WTC11 (cell line): ENCODE measurements at regions not wholly inside any gene's neighbourhood (a gene's known extent, or its start where the extent isn't known, plus 50 kb on each side); places are given as distances from the start of the nearest gene placed in this dataset.

Experiments used
- ATAC-seq: fragments of 200-7000 bp; cut with Tn5 transposase; 2 replicates; pipeline ENCODE4 v1.10.0; 2021; ENCODE audit warnings: mild to moderate bottlenecking, moderate library complexity
- CTCF ChIA-PET: fragments of 300-600 bp; sonication (Branson Sonifier 250); formaldehyde crosslinking; loops from one replicate; lab custom pipeline; 2021; ENCODE audit warnings: antibody characterized with exemption; lab: Charles Lee
- POLR2A ChIA-PET: fragments of 350-600 bp; sonication (Branson Sonifier 250); formaldehyde crosslinking; loops from one replicate; lab custom pipeline; 2021; ENCODE audit warnings: antibody characterized with exemption; lab: Charles Lee
- DNase-seq: peaks from one replicate; pipeline ENCODE4 v3.0.0; 2021; ENCODE audit warnings: low spot score
- H3K27ac Mint-ChIP-seq: 2 replicates; pipeline ENCODE4 v1.8.0; 2021; ENCODE audit warnings: mixed read lengths
- H3K27me3 Mint-ChIP-seq: 2 replicates; pipeline ENCODE4 v1.8.0; 2021; ENCODE audit warnings: low read depth, mild to moderate bottlenecking, moderate library complexity, mixed read lengths
- H3K36me3 Mint-ChIP-seq: 2 replicates; pipeline ENCODE4 v1.8.0; 2021; ENCODE audit warnings: mixed read lengths
- H3K4me1 Mint-ChIP-seq: 2 replicates; pipeline ENCODE4 v1.8.0; 2022; ENCODE audit warnings: mixed read lengths
- H3K4me3 Mint-ChIP-seq: 2 replicates; pipeline ENCODE4 v1.8.0; 2021; ENCODE audit warnings: mild to moderate bottlenecking, moderate library complexity, mixed read lengths
- H3K9me3 Mint-ChIP-seq: 2 replicates; pipeline ENCODE4 v1.8.0; 2021; ENCODE audit warnings: mixed read lengths
- FOXJ3 ChIP-seq: sonication (generic); formaldehyde crosslinking; IDR thresholded peaks from 2 replicates; pipeline ENCODE4 v1.9.0; 2021; ENCODE audit warnings: missing genetic modification reagents, mild to moderate bottlenecking, borderline replicate concordance
- GTF2I ChIP-seq: fragments of 250-450 bp; sonication (Bioruptor Pico); conservative IDR thresholded peaks from 2 replicates; pipeline ENCODE4 v1.4.0; 2021; ENCODE audit warnings: mild to moderate bottlenecking
- IRF2 ChIP-seq: sonication (generic); formaldehyde crosslinking; IDR thresholded peaks from 2 replicates; pipeline ENCODE4 v1.8.0; 2022; ENCODE audit warnings: low read depth, missing genetic modification reagents, borderline replicate concordance
- NR3C1 ChIP-seq: sonication (generic); formaldehyde crosslinking; conservative IDR thresholded peaks from 2 replicates; pipeline ENCODE4 v1.8.1; 2023; ENCODE audit warnings: low read depth, mild to moderate bottlenecking, missing genetic modification reagents
- RELA ChIP-seq: sonication (generic); formaldehyde crosslinking; IDR thresholded peaks from 2 replicates; pipeline ENCODE4 v1.8.1; 2022; ENCODE audit warnings: missing genetic modification reagents, mild to moderate bottlenecking, borderline replicate concordance
- RORB ChIP-seq: fragments of 250-450 bp; sonication (Bioruptor Pico); IDR thresholded peaks from 2 replicates; pipeline ENCODE4 v1.9.0; 2021; ENCODE audit warnings: mild to moderate bottlenecking
- SP1 ChIP-seq: sonication (generic); formaldehyde crosslinking; conservative IDR thresholded peaks from 2 replicates; pipeline ENCODE4 v1.8.1; 2022; ENCODE audit warnings: missing genetic modification reagents
- TEAD1 ChIP-seq: sonication (generic); formaldehyde crosslinking; IDR thresholded peaks from 2 replicates; pipeline ENCODE4 v1.8.0; 2022; ENCODE audit warnings: mild to moderate bottlenecking, missing genetic modification reagents
- TP53 ChIP-seq: sonication (generic); formaldehyde crosslinking; IDR thresholded peaks from 2 replicates; pipeline ENCODE4 v1.8.1; 2023; ENCODE audit warnings: mild to moderate bottlenecking, missing genetic modification reagents
- ZNF138 ChIP-seq: sonication (generic); formaldehyde crosslinking; conservative IDR thresholded peaks from 2 replicates; pipeline ENCODE4 v1.8.1; 2022; ENCODE audit warnings: mild to moderate bottlenecking, moderate library complexity, missing genetic modification reagents
- ZNF219 ChIP-seq: sonication (generic); formaldehyde crosslinking; IDR thresholded peaks from 2 replicates; pipeline ENCODE4 v1.8.0; 2023; ENCODE audit warnings: missing genetic modification reagents, mild to moderate bottlenecking, borderline replicate concordance
- ZNF317 ChIP-seq: sonication (generic); formaldehyde crosslinking; IDR thresholded peaks from 2 replicates; pipeline ENCODE4 v1.8.1; 2023; ENCODE audit warnings: low read depth, mild to moderate bottlenecking, moderate library complexity, missing genetic modification reagents, borderline replicate concordance
- ZNF423 ChIP-seq: fragments of 250-450 bp; sonication (Bioruptor Pico); IDR thresholded peaks from 2 replicates; pipeline ENCODE4 v2.1.2; 2022; ENCODE audit warnings: mild to moderate bottlenecking, moderate library complexity
- TF ChIP-seq, protein P1 (sequence below): sonication (generic); formaldehyde crosslinking; IDR thresholded peaks from 2 replicates; pipeline ENCODE4 v1.8.0; 2022; ENCODE audit warnings: missing genetic modification reagents
- TF ChIP-seq, protein P2 (sequence below): fragments of 250-450 bp; sonication (Bioruptor Pico); IDR thresholded peaks from 2 replicates; pipeline ENCODE4 v2.1.2; 2022; ENCODE audit warnings: mild to moderate bottlenecking, moderate library complexity
- TF ChIP-seq, protein P3 (sequence below): sonication (generic); formaldehyde crosslinking; IDR thresholded peaks from 2 replicates; pipeline ENCODE4 v1.8.1; 2022; ENCODE audit warnings: low read depth, missing genetic modification reagents, borderline replicate concordance
- TF ChIP-seq, protein P4 (sequence below): sonication (generic); formaldehyde crosslinking; conservative IDR thresholded peaks from 2 replicates; pipeline ENCODE4 v1.8.1; 2023; ENCODE audit warnings: mild to moderate bottlenecking, low read depth, missing genetic modification reagents, moderate library complexity
- TF ChIP-seq, protein P5 (sequence below): sonication (generic); formaldehyde crosslinking; IDR thresholded peaks from 2 replicates; pipeline ENCODE4 v1.8.0; 2022; ENCODE audit warnings: mild to moderate bottlenecking, missing genetic modification reagents
- TF ChIP-seq, protein P6 (sequence below): sonication (generic); formaldehyde crosslinking; IDR thresholded peaks from 2 replicates; pipeline ENCODE4 v1.8.0; 2023; ENCODE audit warnings: mild to moderate bottlenecking, missing genetic modification reagents

DNA sequence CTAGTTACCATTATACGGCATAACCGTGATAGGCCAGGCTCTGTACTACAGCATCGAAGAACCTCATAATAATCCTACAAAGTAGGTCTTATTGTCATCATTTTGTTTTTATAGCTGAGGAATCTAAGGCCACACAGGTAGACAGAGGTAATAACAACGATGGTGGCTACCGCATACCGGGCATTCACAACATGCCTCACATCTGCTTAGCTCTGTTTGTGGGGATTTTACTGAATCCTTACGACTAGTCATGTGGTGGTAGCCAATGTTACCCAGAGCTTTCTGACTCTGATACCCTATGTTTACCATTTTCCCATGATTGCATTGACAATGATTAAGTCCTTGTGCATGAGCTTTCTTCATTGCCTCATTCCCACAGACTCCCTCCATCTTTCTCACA, 269.4 kb downstream of the TCF7L2 start:
- Mint-ChIP-seq H3K36me3 (no peaks in the 10 kb centered on the region), H3K4me1 (peaks cover 13% of the 10 kb centered on the region), H3K4me3 (no peak overlapping the region), H3K27ac (no peak overlapping the region), H3K27me3 (peaks cover 10% of the 10 kb centered on the region), H3K9me3 (no peaks in the 10 kb centered on the region)
- ChIA-PET CTCF (interaction anchor here (0.9 to 1.5 kb wide), 2 partner anchors 13 to 165 kb away, joined by 4 to 5 read pairs; no protein-coding TSS in a partner anchor), POLR2A (interaction anchor here (0.7 kb wide), 1 partner anchor 10 kb away, joined by 3 read pairs; no protein-coding TSS in a partner anchor)
- ATAC-seq (no peak), DNase-seq (no peak)
- TF ChIP-seq, protein P1, sequence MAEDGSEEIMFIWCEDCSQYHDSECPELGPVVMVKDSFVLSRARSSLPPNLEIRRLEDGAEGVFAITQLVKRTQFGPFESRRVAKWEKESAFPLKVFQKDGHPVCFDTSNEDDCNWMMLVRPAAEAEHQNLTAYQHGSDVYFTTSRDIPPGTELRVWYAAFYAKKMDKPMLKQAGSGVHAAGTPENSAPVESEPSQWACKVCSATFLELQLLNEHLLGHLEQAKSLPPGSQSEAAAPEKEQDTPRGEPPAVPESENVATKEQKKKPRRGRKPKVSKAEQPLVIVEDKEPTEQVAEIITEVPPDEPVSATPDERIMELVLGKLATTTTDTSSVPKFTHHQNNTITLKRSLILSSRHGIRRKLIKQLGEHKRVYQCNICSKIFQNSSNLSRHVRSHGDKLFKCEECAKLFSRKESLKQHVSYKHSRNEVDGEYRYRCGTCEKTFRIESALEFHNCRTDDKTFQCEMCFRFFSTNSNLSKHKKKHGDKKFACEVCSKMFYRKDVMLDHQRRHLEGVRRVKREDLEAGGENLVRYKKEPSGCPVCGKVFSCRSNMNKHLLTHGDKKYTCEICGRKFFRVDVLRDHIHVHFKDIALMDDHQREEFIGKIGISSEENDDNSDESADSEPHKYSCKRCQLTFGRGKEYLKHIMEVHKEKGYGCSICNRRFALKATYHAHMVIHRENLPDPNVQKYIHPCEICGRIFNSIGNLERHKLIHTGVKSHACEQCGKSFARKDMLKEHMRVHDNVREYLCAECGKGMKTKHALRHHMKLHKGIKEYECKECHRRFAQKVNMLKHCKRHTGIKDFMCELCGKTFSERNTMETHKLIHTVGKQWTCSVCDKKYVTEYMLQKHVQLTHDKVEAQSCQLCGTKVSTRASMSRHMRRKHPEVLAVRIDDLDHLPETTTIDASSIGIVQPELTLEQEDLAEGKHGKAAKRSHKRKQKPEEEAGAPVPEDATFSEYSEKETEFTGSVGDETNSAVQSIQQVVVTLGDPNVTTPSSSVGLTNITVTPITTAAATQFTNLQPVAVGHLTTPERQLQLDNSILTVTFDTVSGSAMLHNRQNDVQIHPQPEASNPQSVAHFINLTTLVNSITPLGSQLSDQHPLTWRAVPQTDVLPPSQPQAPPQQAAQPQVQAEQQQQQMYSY: no peak
- TF ChIP-seq ZNF317 (CRISPR knock-in tag) (no peak), GTF2I (CRISPR knock-in tag) (no peak), TP53 (CRISPR knock-in tag) (no peak), ZNF423 (CRISPR knock-in tag) (no peak), NR3C1 (CRISPR knock-in tag) (no peak), SP1 (CRISPR knock-in tag) (no peak), ZNF138 (CRISPR knock-in tag) (no peak)
- TF ChIP-seq, protein P2, sequence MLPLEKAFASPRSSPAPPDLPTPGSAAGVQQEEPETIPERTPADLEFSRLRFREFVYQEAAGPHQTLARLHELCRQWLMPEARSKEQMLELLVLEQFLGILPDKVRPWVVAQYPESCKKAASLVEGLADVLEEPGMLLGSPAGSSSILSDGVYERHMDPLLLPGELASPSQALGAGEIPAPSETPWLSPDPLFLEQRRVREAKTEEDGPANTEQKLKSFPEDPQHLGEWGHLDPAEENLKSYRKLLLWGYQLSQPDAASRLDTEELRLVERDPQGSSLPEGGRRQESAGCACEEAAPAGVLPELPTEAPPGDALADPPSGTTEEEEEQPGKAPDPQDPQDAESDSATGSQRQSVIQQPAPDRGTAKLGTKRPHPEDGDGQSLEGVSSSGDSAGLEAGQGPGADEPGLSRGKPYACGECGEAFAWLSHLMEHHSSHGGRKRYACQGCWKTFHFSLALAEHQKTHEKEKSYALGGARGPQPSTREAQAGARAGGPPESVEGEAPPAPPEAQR (CRISPR knock-in tag): no peak
- TF ChIP-seq, protein P3, sequence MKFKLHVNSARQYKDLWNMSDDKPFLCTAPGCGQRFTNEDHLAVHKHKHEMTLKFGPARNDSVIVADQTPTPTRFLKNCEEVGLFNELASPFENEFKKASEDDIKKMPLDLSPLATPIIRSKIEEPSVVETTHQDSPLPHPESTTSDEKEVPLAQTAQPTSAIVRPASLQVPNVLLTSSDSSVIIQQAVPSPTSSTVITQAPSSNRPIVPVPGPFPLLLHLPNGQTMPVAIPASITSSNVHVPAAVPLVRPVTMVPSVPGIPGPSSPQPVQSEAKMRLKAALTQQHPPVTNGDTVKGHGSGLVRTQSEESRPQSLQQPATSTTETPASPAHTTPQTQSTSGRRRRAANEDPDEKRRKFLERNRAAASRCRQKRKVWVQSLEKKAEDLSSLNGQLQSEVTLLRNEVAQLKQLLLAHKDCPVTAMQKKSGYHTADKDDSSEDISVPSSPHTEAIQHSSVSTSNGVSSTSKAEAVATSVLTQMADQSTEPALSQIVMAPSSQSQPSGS (CRISPR knock-in tag): no peak
- TF ChIP-seq, protein P4, sequence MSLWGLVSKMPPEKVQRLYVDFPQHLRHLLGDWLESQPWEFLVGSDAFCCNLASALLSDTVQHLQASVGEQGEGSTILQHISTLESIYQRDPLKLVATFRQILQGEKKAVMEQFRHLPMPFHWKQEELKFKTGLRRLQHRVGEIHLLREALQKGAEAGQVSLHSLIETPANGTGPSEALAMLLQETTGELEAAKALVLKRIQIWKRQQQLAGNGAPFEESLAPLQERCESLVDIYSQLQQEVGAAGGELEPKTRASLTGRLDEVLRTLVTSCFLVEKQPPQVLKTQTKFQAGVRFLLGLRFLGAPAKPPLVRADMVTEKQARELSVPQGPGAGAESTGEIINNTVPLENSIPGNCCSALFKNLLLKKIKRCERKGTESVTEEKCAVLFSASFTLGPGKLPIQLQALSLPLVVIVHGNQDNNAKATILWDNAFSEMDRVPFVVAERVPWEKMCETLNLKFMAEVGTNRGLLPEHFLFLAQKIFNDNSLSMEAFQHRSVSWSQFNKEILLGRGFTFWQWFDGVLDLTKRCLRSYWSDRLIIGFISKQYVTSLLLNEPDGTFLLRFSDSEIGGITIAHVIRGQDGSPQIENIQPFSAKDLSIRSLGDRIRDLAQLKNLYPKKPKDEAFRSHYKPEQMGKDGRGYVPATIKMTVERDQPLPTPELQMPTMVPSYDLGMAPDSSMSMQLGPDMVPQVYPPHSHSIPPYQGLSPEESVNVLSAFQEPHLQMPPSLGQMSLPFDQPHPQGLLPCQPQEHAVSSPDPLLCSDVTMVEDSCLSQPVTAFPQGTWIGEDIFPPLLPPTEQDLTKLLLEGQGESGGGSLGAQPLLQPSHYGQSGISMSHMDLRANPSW (CRISPR knock-in tag): no peak

DNA sequence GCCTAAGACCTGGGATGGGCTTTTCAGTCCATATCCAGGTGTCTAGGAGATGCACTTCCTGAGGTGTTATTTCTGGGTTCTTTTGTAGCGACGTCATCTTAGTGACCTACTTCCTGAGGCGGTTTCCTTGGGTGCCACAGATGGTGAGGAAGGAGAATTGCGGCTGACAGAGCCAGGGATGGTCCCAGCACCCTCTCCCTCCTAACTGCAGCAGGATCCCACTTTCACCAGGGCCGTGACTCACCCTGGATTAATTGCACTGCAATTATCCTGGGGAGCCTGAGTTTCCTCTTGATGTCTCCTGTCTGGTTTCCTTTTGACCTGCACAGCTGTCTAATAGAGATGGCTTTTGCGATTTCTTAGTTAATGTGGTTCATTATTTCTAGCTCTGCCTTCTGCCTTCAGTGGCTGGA, 271.7 kb downstream of the TCF7L2 start:
- peak; percentile 86 for ATAC-seq
- no peaks in the 10 kb centered on the region for H3K9me3 Mint-ChIP-seq
- CTCF ChIA-PET: no interaction called here

More for the DNA sequence above, 271.7 kb downstream of the TCF7L2 start:
- TF ChIP-seq NR3C1 (CRISPR knock-in tag) (no peak), IRF2 (CRISPR knock-in tag) (no peak), SP1 (CRISPR knock-in tag) (no peak), FOXJ3 (CRISPR knock-in tag) (no peak), TEAD1 (CRISPR knock-in tag) (no peak), ZNF219 (CRISPR knock-in tag) (no peak), RORB (CRISPR knock-in tag) (no peak), RELA (CRISPR knock-in tag) (no peak)
- TF ChIP-seq, protein P5, sequence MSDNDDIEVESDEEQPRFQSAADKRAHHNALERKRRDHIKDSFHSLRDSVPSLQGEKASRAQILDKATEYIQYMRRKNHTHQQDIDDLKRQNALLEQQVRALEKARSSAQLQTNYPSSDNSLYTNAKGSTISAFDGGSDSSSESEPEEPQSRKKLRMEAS (CRISPR knock-in tag): no peak
- TF ChIP-seq, protein P6, sequence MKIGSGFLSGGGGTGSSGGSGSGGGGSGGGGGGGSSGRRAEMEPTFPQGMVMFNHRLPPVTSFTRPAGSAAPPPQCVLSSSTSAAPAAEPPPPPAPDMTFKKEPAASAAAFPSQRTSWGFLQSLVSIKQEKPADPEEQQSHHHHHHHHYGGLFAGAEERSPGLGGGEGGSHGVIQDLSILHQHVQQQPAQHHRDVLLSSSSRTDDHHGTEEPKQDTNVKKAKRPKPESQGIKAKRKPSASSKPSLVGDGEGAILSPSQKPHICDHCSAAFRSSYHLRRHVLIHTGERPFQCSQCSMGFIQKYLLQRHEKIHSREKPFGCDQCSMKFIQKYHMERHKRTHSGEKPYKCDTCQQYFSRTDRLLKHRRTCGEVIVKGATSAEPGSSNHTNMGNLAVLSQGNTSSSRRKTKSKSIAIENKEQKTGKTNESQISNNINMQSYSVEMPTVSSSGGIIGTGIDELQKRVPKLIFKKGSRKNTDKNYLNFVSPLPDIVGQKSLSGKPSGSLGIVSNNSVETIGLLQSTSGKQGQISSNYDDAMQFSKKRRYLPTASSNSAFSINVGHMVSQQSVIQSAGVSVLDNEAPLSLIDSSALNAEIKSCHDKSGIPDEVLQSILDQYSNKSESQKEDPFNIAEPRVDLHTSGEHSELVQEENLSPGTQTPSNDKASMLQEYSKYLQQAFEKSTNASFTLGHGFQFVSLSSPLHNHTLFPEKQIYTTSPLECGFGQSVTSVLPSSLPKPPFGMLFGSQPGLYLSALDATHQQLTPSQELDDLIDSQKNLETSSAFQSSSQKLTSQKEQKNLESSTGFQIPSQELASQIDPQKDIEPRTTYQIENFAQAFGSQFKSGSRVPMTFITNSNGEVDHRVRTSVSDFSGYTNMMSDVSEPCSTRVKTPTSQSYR (CRISPR knock-in tag): no peak
- POLR2A ChIA-PET: no interaction called here
- Mint-ChIP-seq H3K27me3 (peaks cover 10% of the 10 kb centered on the region), H3K4me1 (peaks cover 13% of the 10 kb centered on the region), H3K36me3 (no peaks in the 10 kb centered on the region), H3K4me3 (no peak overlapping the region), H3K27ac (no peak overlapping the region)
- DNase-seq: no peak
